GM12873 (cell line): ENCODE measurements at regions not wholly inside any gene's neighbourhood (a gene's known extent, or its start where the extent isn't known, plus 50 kb on each side); places are given as distances from the start of the nearest gene placed in this dataset.
A peak's percentile ranks its signal among the peaks of the same experiment; 100 is the strongest.

Experiments
- CTCF ChIP-seq: IDR thresholded peaks from 2 replicates; pipeline ENCODE4 v1.5.1; 2012; ENCODE audit warnings: low read depth, mild to moderate bottlenecking, moderate library complexity, low read length, control low read depth; ENCODE audit not compliant: insufficient read depth; ENCODE audit errors: missing control alignments

DNA sequence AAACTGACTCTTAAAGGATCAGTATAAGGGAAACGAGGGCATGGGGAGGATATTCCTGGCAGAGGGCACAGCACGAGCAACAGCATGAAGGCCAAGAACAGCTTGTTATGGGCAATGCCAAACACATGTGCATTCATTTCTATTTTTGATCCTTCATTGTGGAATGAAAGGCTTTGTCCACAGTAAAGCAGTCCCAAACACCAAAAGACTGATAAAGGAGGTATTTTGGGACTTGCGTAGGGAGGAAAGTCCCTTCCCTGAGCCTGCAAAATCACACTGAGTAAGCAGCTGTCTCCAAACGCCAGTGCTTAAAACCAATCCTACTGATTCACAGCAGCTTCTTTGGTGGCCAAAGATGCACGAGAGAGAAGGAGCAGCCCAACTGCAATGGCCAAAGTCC, 138.2 kb downstream of the UNC5CL start:
- no peak for TF ChIP-seq CTCF

- no peak for TF ChIP-seq CTCF
Observed at GRCh38 chr6:40899684-40900155, 139.3 kb downstream of the UNC5CL start.

GRCh38 chr6:40898073-40898472, 140.9 kb downstream of the UNC5CL start:
- no peak for TF ChIP-seq CTCF

DNA sequence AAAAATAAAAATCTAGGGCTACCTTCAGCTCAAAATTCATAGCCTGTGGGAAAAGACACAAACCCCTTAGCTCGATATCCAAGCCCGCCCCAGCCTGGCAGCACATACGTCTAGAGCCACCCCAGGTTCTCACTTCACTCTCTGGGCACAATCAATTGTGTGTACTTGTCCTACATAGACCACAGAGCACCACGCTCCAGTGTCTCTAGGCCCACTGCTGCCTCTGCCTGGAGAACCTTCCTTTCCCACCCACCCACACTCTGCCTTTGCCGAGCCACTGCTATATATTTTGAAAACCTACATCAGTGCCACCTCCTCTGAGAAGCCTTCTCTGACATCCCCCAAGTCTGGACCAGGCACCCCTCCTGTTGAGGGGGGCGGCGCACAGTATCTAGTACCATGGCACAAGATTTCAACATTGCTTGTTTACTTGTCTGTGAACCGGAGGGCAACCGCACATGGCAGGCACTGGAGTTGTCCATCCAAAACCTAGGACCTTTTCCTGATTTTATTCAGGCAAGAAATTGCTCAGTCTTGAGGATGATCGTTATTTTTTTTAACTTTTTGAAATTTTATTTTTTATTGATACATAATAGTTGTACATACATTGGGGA, 141.5 kb downstream of the UNC5CL start:
- TF ChIP-seq CTCF: no peak

DNA sequence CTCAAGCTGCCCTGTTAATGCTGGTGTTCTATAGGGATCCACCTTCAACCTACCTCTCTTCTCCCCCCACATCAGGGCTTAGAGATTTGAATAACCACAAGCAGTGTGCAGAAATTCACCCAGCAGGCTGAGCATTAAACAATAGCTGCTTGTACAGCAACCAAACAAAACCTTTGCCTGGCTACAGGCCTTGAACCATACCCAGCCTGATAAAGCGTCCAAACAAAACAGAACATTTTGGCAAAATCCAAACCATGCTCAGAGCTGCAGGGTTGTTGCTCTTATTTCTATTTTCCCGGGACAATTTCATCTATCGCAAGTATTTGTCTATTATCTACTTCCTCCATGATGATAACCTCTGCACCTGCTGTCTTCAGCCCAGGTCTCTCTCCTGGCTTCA, 142.3 kb downstream of the UNC5CL start:
- TF ChIP-seq CTCF: no peak

- TF ChIP-seq CTCF: peak; percentile 18
Observed at GRCh38 chr6:40894962-40895799, 143.8 kb downstream of the UNC5CL start.

DNA sequence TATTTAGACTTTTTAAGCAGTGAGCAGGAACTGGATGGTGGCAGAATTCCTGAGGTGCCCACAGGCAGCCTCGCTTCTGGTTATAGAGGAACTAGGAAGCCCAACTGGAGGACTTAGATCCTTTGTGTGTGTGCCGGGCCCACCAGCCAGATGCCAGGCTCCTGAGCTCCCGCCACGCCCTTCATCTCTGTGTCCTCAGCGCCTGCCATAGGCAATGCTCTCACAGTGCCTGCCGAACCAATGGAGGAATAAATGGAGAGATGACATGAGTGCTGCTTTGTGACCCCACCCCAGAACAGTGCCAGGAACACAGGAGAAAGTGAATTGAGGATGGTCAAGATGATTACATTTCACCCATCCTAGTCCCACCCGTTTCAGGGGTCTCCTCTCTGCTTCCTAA, 146.0 kb downstream of the UNC5CL start:
- TF ChIP-seq CTCF: no peak
